Activated CD4-positive, alpha-beta T cell treated with anti-CD3 and anti-CD28 coated beads, Interleukin-2, amount 50 U/mL, for 48 hours (primary cell): ENCODE measurements at regions not wholly inside any gene's neighbourhood (a gene's known extent, or its start where the extent isn't known, plus 50 kb on each side); places are given as distances from the start of the nearest gene placed in this dataset.

Experiments
- DNase-seq, 2 experiments: peaks; one replicate each; pipeline ENCODE4 v3.0.0-alpha.2; 2020

DNA sequence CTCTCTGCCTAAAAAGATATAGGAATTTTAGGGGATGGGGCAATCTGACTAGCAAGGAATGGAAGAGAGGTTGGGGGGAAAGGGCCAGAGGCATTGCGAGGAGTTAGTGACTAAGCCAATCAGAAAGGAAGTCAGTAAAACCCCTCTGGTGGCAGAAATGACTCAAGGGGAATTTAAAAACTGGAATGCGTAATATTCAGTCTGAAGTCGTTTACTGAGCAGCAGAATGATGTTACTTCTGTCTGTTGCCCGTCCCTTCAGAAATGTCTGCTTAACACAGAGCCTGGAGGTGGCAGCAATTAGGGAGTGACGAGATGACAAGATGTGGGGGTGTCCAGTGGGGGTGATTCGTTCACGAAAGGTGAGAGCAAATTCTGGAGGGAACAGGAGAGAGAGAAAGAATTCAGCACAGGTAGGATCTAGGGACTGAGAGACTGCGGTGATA lies 107.7 kb upstream of the CLMP start:
- peak; percentile 34 to 45 for DNase-seq

DNA sequence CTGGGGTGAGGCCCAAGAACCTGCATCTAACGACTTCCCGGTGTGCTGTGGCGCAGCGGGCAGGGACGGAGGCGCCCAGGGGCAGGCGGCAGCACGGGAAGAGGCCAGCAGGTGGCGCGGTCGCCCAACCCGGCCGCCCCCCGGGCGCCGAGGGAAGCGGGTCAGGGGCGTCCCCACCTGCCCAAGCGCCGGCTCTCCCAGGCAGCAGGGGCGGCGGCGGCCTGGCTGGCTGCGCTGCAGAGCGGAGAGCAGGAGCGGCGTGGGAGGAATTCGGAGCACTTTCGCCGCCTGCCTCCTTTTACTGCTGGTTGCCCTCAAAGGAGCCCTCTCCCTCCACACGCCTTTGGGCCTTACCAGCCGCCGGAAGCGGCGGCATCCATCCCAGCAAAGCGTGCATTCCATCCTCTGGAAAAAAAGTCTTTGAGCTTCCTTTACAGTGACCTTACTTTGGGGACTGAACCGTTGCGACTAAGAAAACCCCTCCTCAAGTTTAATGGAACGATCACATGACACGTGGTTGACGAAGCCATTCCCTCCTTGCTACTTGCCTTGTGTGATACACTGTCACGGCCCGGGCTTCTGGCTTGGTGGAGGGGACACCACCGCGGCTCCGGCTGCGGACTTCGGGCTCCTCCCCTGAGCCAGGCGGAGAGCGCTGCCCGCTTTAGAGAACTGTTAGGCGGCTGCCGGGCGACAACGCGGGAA lies 106.8 kb upstream of the CLMP start:
- peak; percentile 80 to 83 for DNase-seq

DNA sequence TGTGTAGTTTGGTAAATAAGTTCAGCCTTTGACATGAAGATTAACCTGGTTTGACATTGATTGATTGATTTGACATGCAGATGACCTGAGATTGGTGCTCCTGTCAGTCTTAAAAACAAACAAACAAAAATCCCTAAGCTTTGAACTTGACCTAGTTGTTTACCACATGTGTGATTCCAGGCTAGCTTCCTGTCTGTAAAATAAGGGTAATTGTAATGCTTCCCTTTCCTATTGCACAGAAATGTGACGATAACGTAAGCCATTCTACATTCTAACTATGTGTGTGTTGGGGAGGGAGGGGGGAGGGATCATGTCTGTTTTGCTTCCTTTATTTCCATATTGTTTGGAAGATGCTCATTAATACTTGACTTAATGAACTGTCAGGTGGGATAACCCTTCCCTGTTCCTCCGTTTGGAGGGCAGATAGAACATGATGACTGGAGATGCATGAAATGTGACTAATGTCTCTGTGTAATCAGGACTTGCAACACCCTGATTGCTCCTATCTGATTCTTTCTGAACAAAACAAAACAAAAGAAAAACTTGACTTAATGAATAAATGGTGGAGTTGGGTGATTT lies 106.1 kb upstream of the CLMP start:
- DNase-seq = no peak

DNA sequence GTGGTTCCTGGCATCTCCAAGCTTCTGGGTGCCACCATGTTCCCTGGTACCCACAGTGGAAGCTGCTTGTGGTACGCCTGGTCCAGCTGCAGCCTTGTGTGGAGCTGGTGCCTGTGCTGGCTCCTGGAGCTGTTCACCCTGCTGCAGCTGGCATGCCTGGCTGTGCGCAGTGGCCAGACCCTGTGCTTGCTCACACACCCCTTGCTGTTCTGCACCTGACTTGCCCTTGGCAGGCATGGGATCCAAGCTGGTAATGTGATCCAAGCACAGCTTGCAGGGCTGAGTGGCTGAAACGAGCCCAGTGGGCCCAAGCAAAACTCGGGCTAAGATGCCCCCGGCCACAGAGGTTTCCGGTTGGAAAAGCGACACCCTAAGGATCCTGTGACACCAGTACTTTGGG lies 104.7 kb upstream of the CLMP start:
- no peak for DNase-seq

DNA sequence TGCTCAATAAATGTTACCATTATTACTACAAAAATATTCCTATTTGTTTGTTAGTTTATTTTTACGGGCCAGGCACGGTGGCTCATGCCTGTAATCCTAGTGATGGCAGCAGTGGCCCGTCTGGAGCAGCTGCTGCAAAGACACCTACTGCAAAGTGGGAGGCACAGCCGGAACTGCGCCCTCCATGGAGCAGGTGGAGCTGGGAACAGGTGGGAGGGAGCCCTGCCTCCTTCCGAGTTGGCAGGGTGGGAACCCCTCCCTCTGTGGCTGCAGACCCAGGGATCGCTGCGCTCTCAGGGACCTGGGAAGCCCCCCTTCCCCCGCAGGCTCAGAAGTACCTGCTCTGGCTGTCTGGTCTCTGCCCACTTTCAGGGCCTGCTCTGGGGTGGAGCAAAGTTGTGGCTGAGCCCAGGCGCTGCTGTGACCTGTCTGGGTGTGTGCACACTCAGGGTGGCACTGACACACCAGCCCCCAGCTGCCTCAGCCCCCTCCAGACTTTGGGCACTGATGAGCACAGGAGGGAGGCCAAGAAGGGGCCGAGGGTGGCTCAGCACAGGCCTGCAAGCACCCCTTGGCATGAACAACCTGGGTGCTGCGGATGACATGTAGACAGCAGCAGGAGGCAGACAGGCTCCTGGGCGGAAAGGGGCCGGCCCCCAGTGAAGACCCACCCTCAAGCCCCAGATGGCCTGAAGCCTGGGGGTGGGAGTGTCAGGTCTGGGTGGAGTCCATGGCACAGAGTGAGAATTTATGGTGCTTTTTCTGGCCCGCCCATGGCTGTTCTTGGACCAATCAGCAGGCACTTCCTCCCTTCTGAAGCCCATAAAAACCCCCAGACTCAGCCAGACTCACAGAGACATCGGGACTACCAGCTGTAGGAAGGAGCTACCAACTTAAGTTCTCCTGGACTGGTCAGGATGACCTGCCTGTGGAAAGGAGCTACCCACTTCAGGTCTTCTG lies 103.7 kb upstream of the CLMP start:
- DNase-seq = no peak

DNA sequence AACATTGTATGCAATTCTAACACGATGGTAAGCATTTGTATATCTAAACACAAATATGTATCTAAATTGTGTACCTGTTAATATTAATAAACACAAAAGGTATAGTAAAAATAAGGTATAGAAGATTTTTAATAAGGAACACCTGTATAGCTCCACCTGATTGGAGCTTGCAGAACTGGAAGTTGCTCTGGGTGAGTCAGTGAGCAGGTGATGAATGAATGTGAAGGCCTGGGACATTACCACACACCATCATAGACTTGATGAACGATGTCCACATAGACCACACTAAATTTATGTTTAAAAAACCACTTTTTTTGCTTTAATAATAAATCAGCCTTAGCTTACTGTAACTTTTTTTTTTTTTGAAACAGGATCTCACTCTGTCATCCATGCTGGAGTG lies 97.6 kb upstream of the CLMP start:
- DNase-seq = no peak

DNA sequence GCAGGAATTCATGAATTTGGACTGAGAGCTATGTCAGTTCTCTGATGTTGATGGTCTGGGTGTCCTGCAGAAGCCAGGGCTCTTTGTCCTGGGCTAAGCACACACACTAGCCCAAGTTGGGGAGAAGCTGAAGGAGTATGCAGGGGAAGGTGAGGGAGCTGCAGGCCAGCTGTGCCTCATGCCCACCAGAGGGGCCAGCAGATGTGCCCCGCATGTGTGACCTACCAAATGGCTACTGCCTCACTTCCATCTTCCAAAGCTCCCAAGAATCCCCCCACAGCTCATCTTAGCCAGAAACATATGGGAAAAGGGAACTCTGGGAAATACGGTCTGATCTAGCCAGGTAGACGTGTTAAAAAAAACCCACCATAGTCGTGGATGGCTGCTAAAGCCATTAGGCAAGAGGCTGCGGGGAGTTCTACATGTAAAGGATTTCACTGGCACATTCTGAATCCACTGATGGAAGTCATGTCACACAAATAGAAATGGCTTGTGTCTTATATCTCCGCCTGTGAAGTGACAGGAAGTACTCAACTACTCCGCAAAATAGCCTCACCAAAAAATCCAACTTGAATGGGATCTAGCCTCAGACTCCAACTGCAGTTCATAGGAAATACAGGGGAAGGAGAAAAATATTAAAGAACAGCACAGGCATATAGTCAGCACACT lies 96.3 kb upstream of the CLMP start:
- DNase-seq = no peak

DNA sequence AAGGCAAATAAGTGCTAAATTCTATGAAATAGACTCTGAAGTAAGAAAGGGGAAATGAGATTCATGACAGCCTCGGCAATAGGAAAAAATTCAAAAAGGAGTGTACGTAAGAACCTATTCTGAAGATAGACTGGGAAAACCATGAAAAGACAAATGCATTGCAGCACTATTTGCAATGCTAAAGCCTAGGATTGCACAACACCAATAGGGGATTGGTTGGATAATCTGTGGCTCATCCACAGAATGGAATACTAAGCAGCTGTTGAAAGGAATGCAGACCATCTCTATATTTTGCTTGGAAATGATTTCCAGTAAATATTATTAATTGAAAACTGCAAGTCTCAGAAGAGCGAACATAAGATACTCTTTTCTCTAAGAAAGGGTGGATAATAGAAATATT lies 91.7 kb upstream of the CLMP start:
- DNase-seq = no peak

DNA sequence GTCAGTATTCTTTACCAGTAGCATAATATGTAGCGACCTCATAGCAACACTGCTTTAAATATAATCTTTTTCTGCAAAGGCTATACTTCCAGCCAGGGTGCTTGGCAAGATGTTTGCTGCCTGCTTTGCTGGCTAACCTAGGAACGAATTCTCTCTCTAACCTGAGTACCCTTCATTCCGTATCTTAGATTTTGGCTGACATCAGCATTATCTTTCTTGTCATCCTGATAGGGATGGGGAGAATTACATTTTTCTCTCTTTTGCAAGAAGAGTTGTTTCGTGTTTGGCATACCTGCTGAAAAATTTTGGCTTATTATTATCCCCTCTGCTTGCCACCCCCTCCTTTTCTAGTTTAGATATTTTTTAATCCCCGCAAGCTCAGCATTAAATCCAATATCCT lies 91.2 kb upstream of the CLMP start:
- DNase-seq = no peak

DNA sequence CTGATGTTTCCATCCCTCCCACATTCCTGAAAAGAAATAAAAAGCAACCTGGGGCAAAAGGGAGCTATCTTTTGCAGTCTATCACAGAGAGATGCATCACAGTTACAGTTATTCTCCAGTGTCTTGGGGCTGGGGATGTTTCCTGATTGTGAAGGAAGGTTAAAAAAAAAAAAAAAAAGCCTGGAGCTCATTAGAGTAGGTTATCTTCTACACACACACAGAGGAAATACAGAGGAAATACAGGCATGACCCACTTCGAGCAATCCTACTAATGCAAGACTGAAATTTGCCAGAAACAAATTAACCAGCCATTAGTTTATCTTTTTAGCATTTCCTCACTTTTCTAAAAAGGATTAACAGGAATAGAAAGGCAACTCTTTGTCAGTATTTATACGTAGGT lies 89.4 kb upstream of the CLMP start:
- no peak for DNase-seq

DNA sequence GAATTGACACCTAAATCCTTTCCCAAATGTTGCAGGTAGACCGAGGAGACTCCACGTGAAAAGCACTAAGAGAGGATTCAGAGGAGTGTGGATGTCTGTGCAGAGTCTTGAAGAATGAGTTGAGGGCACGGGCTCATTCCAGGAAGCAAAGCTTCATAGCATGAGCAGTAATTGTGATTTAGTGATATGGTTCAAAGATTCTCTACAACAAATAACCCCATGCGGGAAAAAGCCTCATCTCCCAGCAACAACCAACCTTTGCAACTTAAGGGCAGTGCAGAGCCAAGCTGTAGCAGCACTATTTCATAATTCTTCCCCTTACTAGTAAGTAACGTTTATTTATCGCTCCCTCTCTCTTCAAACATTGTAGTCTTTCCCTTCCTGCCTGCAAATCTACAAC lies 87.5 kb upstream of the CLMP start:
- no peak for DNase-seq

DNA sequence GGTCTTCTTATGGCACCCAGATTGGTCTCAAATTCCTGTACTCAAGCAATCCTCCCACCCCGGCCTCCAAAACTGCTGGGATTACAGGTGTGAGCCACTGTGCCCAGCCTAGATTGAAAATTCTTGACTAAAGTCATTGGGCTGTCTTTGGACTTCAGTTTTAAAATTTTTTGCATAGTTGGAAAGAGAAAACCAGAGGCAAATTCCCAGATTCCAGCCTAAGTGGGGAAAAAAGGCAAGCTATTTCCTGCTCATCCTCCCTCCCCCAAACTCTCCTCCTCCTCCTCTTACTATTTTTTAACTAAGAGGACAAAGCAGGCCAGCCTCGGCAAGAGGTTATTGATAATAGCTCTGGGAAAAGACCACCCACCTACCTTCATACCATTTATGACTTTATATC lies 78.6 kb upstream of the CLMP start:
- DNase-seq = no peak

DNA sequence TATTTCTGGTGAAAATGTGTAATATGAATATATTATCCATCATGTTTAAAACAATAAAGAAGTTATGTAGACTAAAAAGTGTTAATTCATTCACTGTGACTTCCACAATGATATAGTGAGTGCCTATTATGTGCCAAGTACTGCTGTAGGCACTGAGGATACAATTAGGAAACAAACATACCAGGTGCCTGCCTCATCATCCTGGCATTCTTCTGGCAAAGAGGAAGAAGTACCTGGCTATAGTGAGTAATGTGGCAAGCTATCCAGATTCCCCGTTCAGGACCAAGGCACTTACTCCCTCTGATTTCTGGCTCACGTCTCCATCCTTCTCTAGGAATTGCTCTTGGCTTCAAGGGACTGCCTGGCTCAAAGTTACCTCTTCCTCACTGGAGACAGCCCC lies 77.5 kb upstream of the CLMP start:
- DNase-seq = no peak

DNA sequence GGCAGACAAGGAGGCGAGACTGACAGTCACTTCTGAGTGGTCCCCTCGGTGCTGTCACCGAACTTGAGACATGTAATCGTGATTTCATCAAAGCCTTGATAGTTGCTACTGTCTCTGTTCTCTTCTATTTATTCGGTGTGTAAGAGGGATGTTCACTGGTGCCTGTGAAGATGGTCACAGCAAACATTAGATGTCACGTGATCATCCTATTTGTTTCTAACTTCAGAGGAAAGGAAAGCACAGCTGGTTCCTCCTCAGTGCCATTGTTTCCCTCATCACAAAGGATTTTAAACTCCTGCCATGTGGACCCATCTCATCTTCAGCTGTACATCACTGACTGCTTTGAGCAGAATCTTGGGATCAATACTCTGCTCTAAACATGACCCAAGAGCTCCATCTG lies 73.1 kb upstream of the CLMP start:
- no peak for DNase-seq

DNA sequence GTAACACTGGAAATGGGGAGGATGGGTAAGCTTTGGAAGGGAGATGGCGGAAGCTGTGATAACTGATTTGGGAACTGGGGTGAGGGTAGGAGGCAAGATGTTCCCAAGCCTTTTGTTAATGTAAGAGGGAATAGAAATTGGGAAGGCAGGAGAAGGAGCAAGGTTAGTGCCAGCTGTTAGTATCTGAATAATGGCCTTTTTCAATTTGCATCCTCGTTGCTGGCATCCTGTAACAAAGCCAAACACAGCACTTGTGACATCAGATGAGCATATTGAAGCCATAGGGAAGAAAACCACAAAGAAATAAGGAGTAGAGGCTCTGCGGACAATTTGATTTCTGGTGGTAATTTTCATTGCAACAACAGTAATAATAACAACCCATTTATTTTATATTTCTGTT lies 70.9 kb upstream of the CLMP start:
- no peak for DNase-seq

DNA sequence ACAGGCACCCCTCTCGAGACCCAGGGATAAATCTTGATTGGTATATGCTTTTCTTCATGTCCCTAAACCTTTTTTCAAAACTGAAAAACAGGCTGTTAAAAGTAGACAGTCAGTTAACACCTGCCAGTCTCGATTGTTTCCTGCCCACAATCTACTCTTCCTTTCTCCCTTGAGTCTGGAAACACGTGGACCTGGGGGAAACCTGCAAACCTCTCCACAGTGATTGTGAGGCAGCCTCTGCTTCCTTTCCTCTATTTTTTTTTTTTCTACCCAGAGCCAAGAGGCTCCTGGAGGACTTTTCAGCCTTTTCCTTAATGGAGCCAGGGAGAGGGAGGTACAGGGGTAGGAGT lies 69.4 kb upstream of the CLMP start:
- DNase-seq = no peak

DNA sequence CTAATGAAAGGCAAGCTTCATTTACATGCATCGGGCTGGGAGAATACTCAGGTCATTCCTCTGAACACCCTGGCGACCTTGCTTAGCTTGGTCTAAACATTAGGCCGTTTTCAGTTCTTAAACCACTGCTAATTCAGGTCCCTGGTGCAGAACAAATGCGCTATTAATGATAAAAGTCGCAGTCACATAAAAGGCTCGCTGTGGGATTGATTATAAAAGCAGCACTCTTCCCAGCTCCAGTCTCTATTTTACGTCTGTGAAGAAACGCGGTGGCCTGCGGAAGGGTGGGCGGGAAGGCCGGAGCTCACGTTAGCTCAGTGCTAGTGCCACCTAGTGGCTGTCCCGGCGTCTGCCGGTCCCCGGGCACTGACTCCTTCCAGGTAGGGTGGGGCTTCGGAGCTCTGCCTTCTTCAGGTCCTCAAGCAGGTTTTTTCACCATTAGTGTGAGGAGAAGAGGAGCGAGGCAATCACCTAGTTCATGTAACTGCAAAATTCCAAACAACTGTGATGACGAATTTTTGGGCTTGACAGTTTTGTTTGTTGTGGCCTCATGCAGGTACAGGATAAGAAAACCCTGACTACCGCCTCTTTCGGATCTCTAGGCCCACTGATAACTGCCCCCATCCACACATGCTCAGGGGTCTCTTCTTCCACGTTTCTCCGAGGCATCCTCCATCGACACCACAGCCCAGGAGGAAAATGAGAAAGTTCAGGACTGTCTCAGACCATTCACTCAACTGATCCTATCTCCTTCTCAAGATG lies 66.5 kb upstream of the CLMP start:
- DNase-seq = peak; percentile 79 to 84

DNA sequence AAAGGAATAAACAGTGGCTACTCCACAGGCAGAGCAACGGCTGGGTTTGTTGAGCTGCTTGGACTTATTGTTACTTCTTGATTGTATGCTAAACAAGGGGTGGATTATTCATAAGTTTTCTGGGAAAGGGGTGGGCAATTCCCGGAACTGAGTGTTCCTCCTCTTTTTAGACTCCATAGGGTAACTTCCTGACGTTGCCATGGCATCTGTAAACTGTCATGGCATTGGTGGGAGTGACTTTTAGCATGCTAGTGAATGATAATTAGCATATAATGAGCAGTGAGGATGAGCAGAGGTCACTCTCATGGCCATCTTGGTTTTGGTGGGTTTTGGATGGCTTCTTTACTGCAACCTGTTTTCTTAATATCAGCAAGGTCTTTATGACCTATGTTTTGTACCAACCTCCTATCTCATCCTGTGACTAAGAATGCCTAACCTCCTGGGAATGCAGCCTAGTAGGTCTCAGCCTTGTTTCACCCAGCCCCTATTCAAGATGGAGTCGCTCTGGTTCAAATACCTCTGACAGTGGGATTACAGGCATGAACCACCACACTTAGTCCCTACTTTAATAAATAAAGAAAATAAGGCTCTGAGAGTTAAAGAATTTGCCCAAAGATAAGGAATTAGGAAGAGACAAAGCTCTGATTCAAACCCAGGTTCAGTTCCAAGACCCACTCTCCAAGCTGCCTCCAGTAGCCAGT lies 65.6 kb upstream of the CLMP start:
- DNase-seq = no peak

DNA sequence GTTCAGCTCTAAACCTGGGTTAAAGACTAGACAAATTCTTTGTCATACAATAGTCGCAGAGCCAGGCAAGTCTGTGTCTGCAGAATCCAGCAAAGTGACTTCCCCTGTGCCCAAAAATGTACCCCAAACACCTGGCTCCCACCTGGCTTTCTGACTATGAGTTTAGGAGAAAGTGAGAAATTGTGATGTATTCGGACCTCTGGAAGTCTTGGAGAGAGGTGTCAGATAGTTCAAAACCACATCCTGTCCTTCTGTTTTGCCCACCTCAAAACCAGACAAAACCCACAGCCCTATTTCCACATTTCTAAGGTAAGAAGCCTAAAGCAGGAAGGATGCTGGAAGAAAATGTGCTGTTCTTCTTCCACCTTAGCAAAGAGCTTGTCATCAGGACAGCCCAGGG lies 63.8 kb upstream of the CLMP start:
- DNase-seq = no peak

DNA sequence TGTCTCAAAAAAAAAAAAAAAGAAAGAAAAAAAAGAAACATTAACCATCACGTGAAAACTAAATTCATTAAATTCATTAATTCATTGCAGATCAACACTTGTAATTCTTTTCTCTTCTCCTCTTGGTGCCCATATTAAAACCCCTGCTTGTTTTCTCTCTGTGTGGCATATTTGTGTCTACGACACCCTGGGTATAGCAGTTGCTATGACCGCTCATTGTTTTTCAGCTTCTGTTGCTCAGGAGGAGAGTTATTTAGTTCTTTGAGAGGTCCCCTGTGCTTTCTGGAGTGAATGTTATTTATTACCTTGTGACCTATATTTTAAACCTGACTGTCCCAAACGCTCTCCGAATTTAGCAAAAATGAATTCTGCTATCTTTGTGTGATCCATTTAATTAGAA lies 62.3 kb upstream of the CLMP start:
- DNase-seq = no peak

DNA sequence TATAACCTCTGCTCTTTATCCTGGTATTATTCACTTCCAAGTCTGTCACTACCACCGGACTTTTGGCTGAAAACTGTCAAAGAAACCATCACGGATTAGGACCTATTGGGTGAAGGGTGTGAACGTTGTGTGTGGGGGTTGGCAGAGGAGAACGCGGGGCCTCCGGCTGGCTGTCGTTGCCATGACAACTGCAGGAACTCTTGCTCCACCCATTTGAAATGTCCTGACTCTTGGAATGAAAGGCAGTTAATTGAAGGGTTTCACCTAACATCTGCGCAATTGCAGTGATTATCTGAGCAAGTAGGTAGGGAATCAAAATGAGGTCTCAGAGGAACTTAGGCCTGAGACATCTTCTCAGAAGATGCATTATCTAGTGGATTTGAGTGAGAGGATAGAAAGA lies 60.9 kb upstream of the CLMP start:
- DNase-seq = no peak

DNA sequence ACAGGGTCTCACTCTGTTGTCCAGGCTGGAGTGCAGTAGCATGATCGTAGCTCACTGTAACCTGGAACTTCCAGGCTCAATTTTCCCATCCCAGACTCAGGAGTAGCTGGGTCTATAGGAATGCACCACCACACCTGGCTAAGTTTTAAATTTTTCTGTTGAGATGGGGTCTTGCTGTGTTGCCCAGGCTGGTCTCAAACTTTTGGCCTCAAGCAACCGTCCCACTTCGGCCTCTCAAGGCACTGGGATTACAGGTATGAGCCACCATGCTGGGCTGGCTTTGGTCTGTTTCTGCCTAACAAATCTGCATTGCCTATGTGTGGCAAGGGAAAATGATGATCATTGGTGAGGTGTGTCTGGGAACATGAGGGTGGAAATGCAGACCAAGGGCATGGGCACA lies 59.3 kb upstream of the CLMP start:
- DNase-seq = no peak
